ENCODE measurements at regions not wholly inside any gene's neighbourhood (a gene's known extent, or its start where the extent isn't known, plus 50 kb on each side); places are given as distances from the start of the nearest gene placed in this dataset.

GRCh38 chr2:183459466-183459865 is 335.2 kb downstream of the NUP35 start:
- no peak for TF ChIP-seq SP1 (IDR thresholded peaks at IDR 0.05)
- TF ChIP-seq FOXM1 (IDR thresholded peaks at IDR 0.05; ENCODE audit: borderline replicate concordance), result no peak
- TF ChIP-seq FOXA1 (IDR thresholded peaks at IDR 0.05), result no peak
- TF ChIP-seq BHLHE40 (IDR thresholded peaks at IDR 0.05; ENCODE audit: borderline replicate concordance), result no peak
